OCI-LY3 (cell line): ENCODE measurements at regions not wholly inside any gene's neighbourhood (a gene's known extent, or its start where the extent isn't known, plus 50 kb on each side); places are given as distances from the start of the nearest gene placed in this dataset.

Source experiments
- H2AFZ ChIP-seq: fragments of 200-600, 300-600 bp; shearing (Covaris generic); 2 replicates; pipeline ENCODE4 v1.6.0; 2014; ENCODE audit warnings: antibody characterized with exemption, low read depth, low read length
- H3K27ac ChIP-seq: fragments of 200-600, 300-600 bp; sonication (generic); 2 replicates; pipeline ENCODE4 v1.5.1; 2014; ENCODE audit warnings: mild to moderate bottlenecking, low read length, moderate library complexity, mixed read lengths
- H3K27me3 ChIP-seq: fragments of 200-600, 300-600 bp; sonication (generic); 2 replicates; pipeline ENCODE4 v1.6.1; 2014; ENCODE audit warnings: low read depth, low read length, mixed read lengths
- H3K36me3 ChIP-seq: fragments of 200-600, 300-600 bp; sonication (generic); replicated peaks from 2 replicates; pipeline ENCODE3; 2014; ENCODE audit warnings: low read depth, low read length, mixed read lengths
- H3K4me1 ChIP-seq: fragments of 300-600, 200-600 bp; sonication (generic); 2 replicates; pipeline ENCODE4 v1.6.1; 2014; ENCODE audit warnings: low read length, mixed read lengths
- H3K4me2 ChIP-seq: fragments of 200-600, 300-600 bp; sonication (generic); 2 replicates; pipeline ENCODE4 v1.6.1; 2014; ENCODE audit warnings: low read length, mixed read lengths
- H3K4me3 ChIP-seq: fragments of 300-600, 200-600 bp; sonication (generic); 2 replicates; pipeline ENCODE4 v1.5.1; 2014; ENCODE audit warnings: antibody characterized with exemption, mild to moderate bottlenecking, low read length, moderate library complexity
- H3K79me2 ChIP-seq: fragments of 300-600, 200-600 bp; shearing (Covaris generic); 2 replicates; pipeline ENCODE4 v1.6.1; 2014; ENCODE audit warnings: mild to moderate bottlenecking, low read length, mixed read lengths
- H3K9ac ChIP-seq: fragments of 300-600, 200-600 bp; shearing (Covaris generic); 2 replicates; pipeline ENCODE4 v1.6.0; 2014; ENCODE audit warnings: mild to moderate bottlenecking, low read length, moderate library complexity
- H3K9me3 ChIP-seq: fragments of 200-600, 300-600 bp; shearing (Covaris generic); 2 replicates; pipeline ENCODE4 v1.6.1; 2014; ENCODE audit warnings: low read length, mixed read lengths; ENCODE audit not compliant: insufficient read depth
- H4K20me1 ChIP-seq: fragments of 200-600, 300-600 bp; sonication (generic); 2 replicates; pipeline ENCODE4 v1.6.1; 2016; ENCODE audit warnings: low read length, mixed read lengths; ENCODE audit not compliant: insufficient read depth
- CTCF ChIP-seq: fragments of 200-600, 300-600 bp; sonication (generic); IDR thresholded peaks from 2 replicates; pipeline ENCODE4 v1.5.1; 2014; ENCODE audit warnings: antibody characterized with exemption, low read length, low read depth
- EZH2phosphoT487 ChIP-seq: fragments of 200-600 bp; shearing (Covaris generic); IDR thresholded peaks from 2 replicates; pipeline ENCODE4 v1.6.1; 2018; ENCODE audit warnings: antibody characterized with exemption, mixed run types, low read depth

DNA sequence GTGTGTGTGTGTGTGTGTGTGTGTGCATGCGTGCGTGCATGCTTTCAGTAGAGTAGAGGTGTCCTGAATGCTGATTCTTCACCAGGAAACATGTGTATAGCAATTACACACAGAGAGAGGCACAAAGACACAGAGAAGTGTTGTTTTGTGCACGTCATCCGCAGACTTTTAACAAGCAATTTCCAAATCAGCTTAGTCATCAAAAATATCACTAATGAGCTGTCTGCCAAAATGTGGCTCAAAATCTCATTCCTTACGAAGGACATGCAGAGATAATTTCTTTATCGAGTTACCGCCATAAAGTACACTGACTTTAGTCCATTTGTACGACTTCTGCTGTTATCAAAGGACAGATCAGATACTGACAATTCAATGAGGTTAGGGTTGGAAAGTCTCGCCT, 274.9 kb upstream of the RARB start:
- H3K9ac ChIP-seq, result no peak overlapping the region
- no peaks in the 10 kb centered on the region for H3K79me2 ChIP-seq
- H2AFZ ChIP-seq, result no peak overlapping the region
- no peak overlapping the region for H3K4me3 ChIP-seq
- H3K4me2 ChIP-seq, result no peak overlapping the region
- H3K4me1 ChIP-seq, result no peaks in the 10 kb centered on the region
- H3K9me3 ChIP-seq, result no peaks in the 10 kb centered on the region; the same call in 1 of the 2 replicates
- no peaks in the 10 kb centered on the region for H3K27me3 ChIP-seq
- no peak overlapping the region for H3K27ac ChIP-seq
- no peaks in the 10 kb centered on the region for H4K20me1 ChIP-seq
- H3K36me3 ChIP-seq, result no peaks in the 10 kb centered on the region
- TF ChIP-seq EZH2phosphoT487, result no peak
- TF ChIP-seq CTCF, result no peak

- TF ChIP-seq EZH2phosphoT487 (no peak), CTCF (no peak)
- Histone ChIP-seq H3K9me3 (no peaks in the 10 kb centered on the region; the same call in 1 of the 2 replicates), H2AFZ (no peak overlapping the region), H3K27ac (no peak overlapping the region), H3K27me3 (no peaks in the 10 kb centered on the region), H4K20me1 (no peaks in the 10 kb centered on the region), H3K79me2 (no peaks in the 10 kb centered on the region), H3K4me3 (no peak overlapping the region), H3K36me3 (no peaks in the 10 kb centered on the region), H3K4me2 (no peak overlapping the region), H3K9ac (no peak overlapping the region), H3K4me1 (no peaks in the 10 kb centered on the region)
These were observed 274.5 kb upstream of the RARB start for GRCh38 chr3:25153561-25153960.

GRCh38 chr3:25155652-25156471, 272.2 kb upstream of the RARB start:
- H3K9ac ChIP-seq, result no peak overlapping the region
- H3K27ac ChIP-seq, result no peak overlapping the region
- TF ChIP-seq EZH2phosphoT487 (no peak), CTCF (no peak)

DNA sequence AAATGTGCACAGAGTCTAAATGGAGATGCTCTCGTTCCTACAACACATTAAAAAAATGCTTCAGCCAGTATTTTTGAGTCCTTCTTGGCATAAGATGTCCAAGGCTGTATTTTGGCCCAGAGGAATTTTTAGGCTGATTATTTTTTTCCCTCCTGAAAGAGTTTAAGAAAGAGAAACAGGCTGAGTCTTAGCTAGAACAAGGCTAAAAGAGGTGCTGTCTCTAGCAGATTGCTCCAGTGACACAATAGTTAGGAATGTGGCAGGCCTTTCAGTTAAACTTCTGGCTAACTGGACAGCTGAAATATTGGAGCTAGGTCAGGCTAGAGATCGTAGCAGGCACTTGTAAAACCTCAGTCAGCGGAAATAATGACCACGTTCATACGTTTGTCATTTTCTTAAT, 271.4 kb upstream of the RARB start:
- no peak overlapping the region for H3K9ac ChIP-seq
- H3K36me3 ChIP-seq, result no peaks in the 10 kb centered on the region
- no peaks in the 10 kb centered on the region for H3K9me3 ChIP-seq
- no peak overlapping the region for H3K4me3 ChIP-seq
- H3K4me1 ChIP-seq, result no peaks in the 10 kb centered on the region
- TF ChIP-seq EZH2phosphoT487 (no peak), CTCF (no peak)
- H2AFZ ChIP-seq, result no peak overlapping the region
- no peak overlapping the region for H3K27ac ChIP-seq
- H3K27me3 ChIP-seq, result no peaks in the 10 kb centered on the region
- H3K79me2 ChIP-seq, result no peaks in the 10 kb centered on the region
- H4K20me1 ChIP-seq, result no peaks in the 10 kb centered on the region
- no peak overlapping the region for H3K4me2 ChIP-seq

More at GRCh38 chr3:25155652-25156471, 272.2 kb upstream of the RARB start:
- Histone ChIP-seq H3K27me3 (no peaks in the 10 kb centered on the region), H3K79me2 (no peaks in the 10 kb centered on the region), H3K4me1 (no peaks in the 10 kb centered on the region), H3K36me3 (no peaks in the 10 kb centered on the region), H2AFZ (no peak overlapping the region), H3K4me2 (no peak overlapping the region), H4K20me1 (no peaks in the 10 kb centered on the region), H3K9me3 (no peaks in the 10 kb centered on the region), H3K4me3 (no peak overlapping the region)
